OCI-M2 (cell line): ENCODE measurements at regions not wholly inside any gene's neighbourhood (a gene's known extent, or its start where the extent isn't known, plus 50 kb on each side); places are given as distances from the start of the nearest gene placed in this dataset.
"Not testable (repeated sequence)": the region's sequence is repeated elsewhere in the genome, so short reads cannot be mapped to it uniquely, and the experiment has no call there.

Source experiments
- DNase-seq: peaks from one replicate; lab custom pipeline; 2025; ENCODE audit not compliant: unreplicated experiment; lab: John Stamatoyannopoulos, UW

DNA sequence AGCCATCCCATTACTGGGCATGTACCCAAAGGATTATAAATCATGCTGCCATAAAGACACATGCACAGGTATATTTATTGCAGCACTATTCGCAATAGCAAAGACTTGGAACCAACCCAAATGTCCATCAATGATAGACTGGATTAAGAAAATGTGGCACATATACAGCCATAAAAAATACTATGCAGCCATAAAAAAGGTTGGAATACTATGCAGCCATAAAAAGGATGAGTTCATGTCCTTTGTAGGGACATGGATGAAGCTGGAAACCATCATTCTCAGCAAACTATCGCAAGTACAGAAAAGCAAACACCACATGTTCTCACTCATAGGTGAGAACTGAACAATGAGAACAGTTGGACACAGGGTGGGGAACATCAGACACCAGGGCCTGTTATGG lies 151.5 kb downstream of the PLK2 start:
- not testable (repeated sequence) for DNase-seq

GRCh38 chr5:58300346-58300895 lies 159.5 kb downstream of the PLK2 start:
- no peak for DNase-seq

DNA sequence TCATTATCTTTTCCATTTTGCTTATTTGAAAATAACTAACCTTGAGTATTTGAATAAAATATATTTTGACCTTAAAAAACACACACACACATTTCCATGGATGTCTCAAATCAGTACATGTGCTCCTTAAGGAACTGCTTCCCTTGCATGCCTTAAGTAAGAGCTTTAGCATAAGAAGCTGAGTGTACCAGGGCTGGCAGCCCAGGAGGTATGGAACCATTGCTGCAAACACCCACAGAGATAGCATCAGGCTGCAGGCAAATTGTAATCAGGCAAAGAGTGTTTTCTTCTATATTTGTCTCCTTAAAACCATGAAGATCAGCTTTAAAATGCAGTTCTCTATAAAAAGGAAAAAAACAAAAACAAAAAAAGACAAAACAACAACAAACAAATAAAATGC lies 160.6 kb downstream of the PLK2 start:
- no peak for DNase-seq

- no peak for DNase-seq
These were observed 165.1 kb downstream of the PLK2 start for GRCh38 chr5:58294598-58295305.

DNA sequence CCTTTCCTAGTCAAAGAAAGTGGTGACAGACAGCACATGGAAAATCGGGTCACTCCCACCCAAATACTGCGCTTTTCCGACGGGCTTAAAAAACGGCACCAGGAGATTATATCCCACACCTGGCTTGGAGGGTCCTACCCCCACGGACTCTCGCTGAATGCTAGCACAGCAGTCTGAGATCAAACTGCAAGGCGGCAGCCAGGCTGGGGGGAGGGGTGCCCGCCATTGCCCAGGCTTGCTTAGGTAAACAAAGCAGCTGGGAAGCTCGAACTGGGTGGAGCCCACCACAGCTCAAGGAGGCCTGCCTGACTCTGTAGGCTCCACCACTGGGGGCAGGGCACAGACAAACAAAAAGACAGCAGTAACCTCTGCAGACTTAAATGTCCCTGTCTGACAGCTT lies 171.6 kb downstream of the PLK2 start:
- not testable (repeated sequence) for DNase-seq

GRCh38 chr5:58286741-58287140 lies 173.1 kb downstream of the PLK2 start:
- DNase-seq = no peak

- DNase-seq = no peak
These were observed 174.0 kb downstream of the PLK2 start for GRCh38 chr5:58285900-58286299.

DNA sequence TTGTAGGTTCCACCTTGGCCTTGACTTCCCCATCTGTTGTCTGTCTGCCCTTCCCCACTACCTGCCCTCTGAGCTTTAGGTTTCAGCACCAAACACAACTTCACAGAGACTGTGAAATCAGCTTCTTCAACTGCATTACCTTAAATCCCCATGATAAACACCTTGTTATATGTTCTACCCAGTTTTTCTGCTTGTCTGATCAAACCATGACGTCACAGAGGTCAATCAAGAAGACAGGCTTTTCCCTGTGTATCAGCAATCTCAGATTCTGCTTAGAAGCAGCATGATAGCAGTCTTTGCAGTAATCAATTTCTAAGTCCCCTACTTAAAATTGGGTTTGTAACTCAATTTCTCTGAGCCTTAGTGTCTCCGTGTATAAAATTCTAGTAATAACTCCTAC lies 175.0 kb downstream of the PLK2 start:
- DNase-seq = no peak

- DNase-seq = no peak
These were observed 178.7 kb downstream of the PLK2 start for GRCh38 chr5:58281189-58281588.

DNA sequence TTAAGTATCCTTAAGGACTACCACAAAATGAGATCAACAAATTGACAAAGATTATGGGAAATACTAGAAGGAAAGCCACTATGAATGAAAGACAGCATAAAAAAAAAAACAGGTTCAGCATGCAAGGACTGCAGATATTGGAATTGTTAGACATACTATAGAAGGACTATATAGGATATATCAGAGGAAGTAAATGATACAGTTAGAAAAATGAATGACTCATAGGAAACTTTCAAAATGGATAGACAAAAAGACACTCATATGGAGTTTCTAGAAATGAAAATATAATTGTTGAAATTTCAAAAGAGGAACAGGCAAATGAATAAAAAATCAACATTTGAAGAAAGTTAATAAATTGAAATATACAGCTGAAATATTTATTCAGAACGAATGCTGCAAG lies 180.6 kb downstream of the PLK2 start:
- DNase-seq = no peak

DNA sequence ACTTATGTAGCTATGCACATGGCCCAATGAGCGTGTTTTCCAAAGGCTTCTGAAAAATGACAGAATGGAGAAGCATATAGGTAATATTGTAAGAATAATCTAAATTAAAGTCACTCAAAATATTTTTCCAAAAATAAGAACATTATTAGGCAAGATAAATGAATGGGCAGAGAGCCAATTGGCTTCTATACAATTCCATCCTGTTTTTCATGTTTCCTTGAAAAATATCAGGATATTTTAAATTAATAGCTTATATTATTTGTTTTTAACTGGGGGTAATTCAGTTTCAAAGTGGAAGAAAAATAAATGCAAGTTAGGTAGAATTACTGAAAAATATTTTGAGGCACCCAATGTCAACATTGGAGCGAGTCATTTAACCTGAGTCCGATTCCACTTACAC lies 183.5 kb downstream of the PLK2 start:
- DNase-seq = no peak

DNA sequence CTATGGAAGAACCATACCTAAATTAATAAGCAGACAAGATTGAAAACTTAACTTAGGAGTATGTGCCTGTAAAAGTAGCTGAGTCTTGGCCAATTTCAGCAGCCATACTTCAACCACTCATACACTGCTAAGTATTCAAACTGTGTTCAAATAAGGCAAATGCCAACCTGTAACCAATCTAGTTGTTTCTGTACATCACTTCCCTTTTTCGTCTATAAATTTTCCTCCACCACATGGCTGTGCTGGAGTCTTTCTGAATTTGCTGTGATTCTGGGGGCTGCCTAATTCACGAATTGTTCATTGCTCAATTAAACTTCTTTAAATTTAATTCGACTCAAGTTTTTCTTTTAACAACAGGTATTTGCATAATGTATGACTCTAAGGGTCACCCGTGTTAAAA lies 184.4 kb downstream of the PLK2 start:
- DNase-seq = no peak

GRCh38 chr5:58274191-58274590 lies 185.7 kb downstream of the PLK2 start:
- DNase-seq = no peak

DNA sequence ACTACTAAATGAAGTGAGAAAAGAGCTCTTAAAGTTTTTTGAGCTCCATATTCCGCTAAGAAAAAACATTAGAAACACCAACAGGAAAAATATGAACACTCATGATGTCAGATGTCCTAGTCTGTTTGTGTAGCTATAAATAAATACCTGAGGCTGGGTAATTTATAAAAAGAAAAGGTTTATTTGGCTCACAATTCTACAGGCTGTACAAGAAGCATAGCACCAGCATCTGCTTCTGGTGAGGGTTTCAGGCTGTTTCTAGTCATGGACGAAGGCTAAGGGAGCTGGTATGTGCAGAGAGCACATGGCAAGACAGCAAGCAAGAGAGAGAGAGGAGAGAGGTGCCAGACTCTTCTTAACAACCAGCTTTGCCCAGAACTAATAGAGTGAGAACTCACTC lies 186.2 kb downstream of the PLK2 start:
- no peak for DNase-seq

DNA sequence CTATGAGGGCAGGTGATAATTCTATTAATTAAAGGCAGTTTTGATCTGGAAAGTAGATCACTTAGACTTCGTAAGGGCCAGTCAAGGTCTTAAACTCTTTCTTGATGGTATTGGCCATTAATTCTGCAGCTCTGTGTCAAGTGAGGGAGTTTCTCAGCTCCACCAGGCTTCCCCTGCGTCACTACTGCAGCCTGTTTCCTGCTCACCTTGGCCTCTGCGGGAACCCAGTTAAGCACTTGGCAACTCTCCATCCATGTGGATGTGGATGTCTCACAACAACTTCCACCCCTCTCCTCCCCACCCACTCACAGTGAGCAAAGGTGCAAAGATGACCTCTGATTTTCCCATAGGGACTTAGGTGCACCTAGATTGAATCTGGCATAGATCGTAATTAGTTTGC lies 191.6 kb downstream of the PLK2 start:
- no peak for DNase-seq

- no peak for DNase-seq
These were observed 193.5 kb downstream of the PLK2 start for GRCh38 chr5:58266402-58266801.

DNA sequence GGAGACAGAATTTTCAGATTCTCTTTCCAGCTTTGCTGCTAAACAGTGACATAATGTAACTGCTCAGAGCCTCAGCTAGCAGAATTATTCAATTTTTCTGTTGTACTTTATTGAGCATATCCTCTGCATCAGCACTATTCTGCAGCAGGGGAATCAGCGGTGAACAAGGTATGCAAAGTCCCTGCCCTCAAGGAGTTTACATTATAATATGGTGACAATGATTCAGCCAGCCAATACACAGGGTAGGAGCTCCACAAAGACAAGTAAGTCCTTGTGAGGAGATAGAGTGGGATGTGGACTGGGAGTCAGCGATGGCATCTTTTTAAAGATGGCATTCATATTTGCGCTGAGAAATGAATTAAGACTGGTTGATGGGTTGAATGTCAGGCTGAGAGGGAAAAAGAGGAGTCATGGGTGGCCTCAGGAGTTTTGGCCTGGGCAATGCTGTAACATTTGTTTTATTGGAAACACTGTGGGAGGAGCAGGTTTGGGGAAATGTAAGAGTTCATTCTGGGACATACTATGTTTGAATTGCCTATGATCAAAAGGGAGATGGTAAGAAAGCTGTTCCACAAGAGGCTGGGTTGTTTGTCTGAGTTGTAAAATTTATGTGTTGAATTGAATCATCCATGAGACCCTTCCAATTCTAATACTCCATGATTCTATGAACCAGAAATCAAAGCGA lies 194.5 kb downstream of the PLK2 start:
- DNase-seq = no peak

GRCh38 chr5:58264276-58264675 lies 195.6 kb downstream of the PLK2 start:
- DNase-seq = no peak

DNA sequence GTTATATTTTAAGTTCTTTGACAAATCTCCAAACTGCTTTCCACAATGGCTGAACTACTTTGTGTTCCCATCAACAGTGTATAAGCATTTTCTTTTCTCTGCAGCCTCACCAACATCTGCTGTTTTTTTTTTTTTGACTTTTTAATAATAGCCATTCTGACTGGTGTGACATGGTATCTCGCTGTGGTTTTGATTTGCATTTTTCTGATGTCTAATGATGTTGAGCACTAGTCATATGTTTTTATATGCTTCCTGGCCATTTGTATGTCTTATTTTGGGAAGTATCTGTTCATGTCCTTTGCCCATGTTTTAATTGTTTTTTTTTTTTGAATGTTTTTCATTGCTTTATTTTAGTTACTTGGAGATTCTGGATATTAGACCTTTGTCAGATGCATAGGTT lies 196.6 kb downstream of the PLK2 start:
- DNase-seq = no peak

- no peak for DNase-seq
These were observed 197.7 kb downstream of the PLK2 start for GRCh38 chr5:58262226-58262625.

GRCh38 chr5:58261605-58262004 lies 198.3 kb downstream of the PLK2 start:
- DNase-seq = no peak

- DNase-seq = no peak
These were observed 199.6 kb downstream of the PLK2 start for GRCh38 chr5:58260243-58260642.
